Parathyroid adenoma (tissue), 2 donors: ENCODE measurements at regions not wholly inside any gene's neighbourhood (a gene's known extent, or its start where the extent isn't known, plus 50 kb on each side); places are given as distances from the start of the nearest gene placed in this dataset.

Source experiments
- H2AFZ ChIP-seq: fragments of 300-600 bp; sonication (generic); one replicate; pipeline ENCODE4 v1.7.0; 2017; ENCODE audit warnings: antibody characterized with exemption, mild to moderate bottlenecking
- H3K27ac ChIP-seq: fragments of 300-600 bp; sonication (generic); one replicate; pipeline ENCODE4 v1.7.0; 2017
- H3K27me3 ChIP-seq: fragments of 300-600 bp; sonication (generic); one replicate; pipeline ENCODE4 v1.7.0; 2017; ENCODE audit warnings: low read length; ENCODE audit not compliant: control insufficient read depth, insufficient read depth
- H3K36me3 ChIP-seq: fragments of 300-600 bp; sonication (generic); one replicate; pipeline ENCODE4 v1.7.0; 2017; ENCODE audit warnings: low read length; ENCODE audit not compliant: control insufficient read depth, insufficient read depth
- H3K4me1 ChIP-seq: fragments of 300-600 bp; sonication (generic); one replicate; pipeline ENCODE4 v1.7.0; 2017; ENCODE audit warnings: control low read depth
- H3K4me2 ChIP-seq: fragments of 300-600 bp; sonication (generic); one replicate; pipeline ENCODE4 v1.7.0; 2017; ENCODE audit warnings: low read length
- H3K4me3 ChIP-seq: fragments of 300-600 bp; sonication (generic); one replicate; pipeline ENCODE4 v1.7.0; 2017; ENCODE audit warnings: low read depth, low read length
- H3K79me2 ChIP-seq: fragments of 300-600 bp; sonication (generic); one replicate; pipeline ENCODE4 v1.7.0; 2017; ENCODE audit warnings: control low read depth
- H3K9ac ChIP-seq: fragments of 300-600 bp; sonication (generic); one replicate; pipeline ENCODE4 v1.7.0; 2017; ENCODE audit warnings: mild to moderate bottlenecking
- H3K9me3 ChIP-seq: fragments of 300-600 bp; sonication (generic); one replicate; pipeline ENCODE4 v1.7.0; 2017; ENCODE audit warnings: low read length; ENCODE audit not compliant: control insufficient read depth
- CTCF ChIP-seq: fragments of 300-600 bp; sonication (generic); IDR thresholded peaks from one replicate; pipeline ENCODE4 v1.7.0; 2017; ENCODE audit warnings: antibody characterized with exemption, mild to moderate bottlenecking
- donor health status: primary hyperparathyroidism.

GRCh38 chr21:24175106-24175505 is 1432.2 kb downstream of the MRPL39 start:
- Histone ChIP-seq H3K4me1 (no peaks in the 10 kb centered on the region), H3K36me3 (no peaks in the 10 kb centered on the region), H3K4me2 (no peak overlapping the region), H3K4me3 (no peak overlapping the region), H3K9me3 (no peaks in the 10 kb centered on the region), H3K79me2 (no peaks in the 10 kb centered on the region), H3K9ac (no peak overlapping the region), H3K27me3 (no peaks in the 10 kb centered on the region), H3K27ac (no peak overlapping the region), H2AFZ (no peak overlapping the region)
- TF ChIP-seq CTCF, result no peak

- no peak overlapping the region for H2AFZ ChIP-seq
- H3K36me3 ChIP-seq, result no peaks in the 10 kb centered on the region
- TF ChIP-seq CTCF, result no peak
- H3K79me2 ChIP-seq, result no peaks in the 10 kb centered on the region
- no peak overlapping the region for H3K27ac ChIP-seq
- H3K9ac ChIP-seq, result no peak overlapping the region
- no peaks in the 10 kb centered on the region for H3K4me1 ChIP-seq
- H3K4me3 ChIP-seq, result no peak overlapping the region
- no peak overlapping the region for H3K4me2 ChIP-seq
- H3K27me3 ChIP-seq, result no peaks in the 10 kb centered on the region
- no peaks in the 10 kb centered on the region for H3K9me3 ChIP-seq
Measured at GRCh38 chr21:24171736-24172135, 1435.5 kb downstream of the MRPL39 start.

GRCh38 chr21:24163539-24163938 is 1443.7 kb downstream of the MRPL39 start:
- Histone ChIP-seq H3K27ac (no peak overlapping the region), H3K36me3 (no peaks in the 10 kb centered on the region), H3K4me3 (no peak overlapping the region), H3K4me1 (no peaks in the 10 kb centered on the region), H3K4me2 (no peak overlapping the region), H2AFZ (no peak overlapping the region), H3K27me3 (no peaks in the 10 kb centered on the region), H3K9ac (no peak overlapping the region), H3K79me2 (no peaks in the 10 kb centered on the region), H3K9me3 (no peaks in the 10 kb centered on the region)
- no peak for TF ChIP-seq CTCF

- Histone ChIP-seq H3K4me2 (no peak overlapping the region), H3K27me3 (no peaks in the 10 kb centered on the region), H3K9ac (no peak overlapping the region), H3K36me3 (no peaks in the 10 kb centered on the region), H3K79me2 (no peaks in the 10 kb centered on the region), H3K9me3 (no peaks in the 10 kb centered on the region), H3K4me1 (no peaks in the 10 kb centered on the region), H2AFZ (no peak overlapping the region), H3K4me3 (no peak overlapping the region), H3K27ac (no peak overlapping the region)
- no peak for TF ChIP-seq CTCF
Measured at GRCh38 chr21:24160528-24160927, 1446.8 kb downstream of the MRPL39 start.

GRCh38 chr21:24153137-24153536 is 1454.1 kb downstream of the MRPL39 start:
- Histone ChIP-seq H2AFZ (no peak overlapping the region), H3K9me3 (no peaks in the 10 kb centered on the region), H3K4me1 (no peaks in the 10 kb centered on the region), H3K27me3 (no peaks in the 10 kb centered on the region), H3K4me2 (no peak overlapping the region), H3K27ac (no peak overlapping the region), H3K9ac (no peak overlapping the region), H3K4me3 (no peak overlapping the region), H3K36me3 (no peaks in the 10 kb centered on the region), H3K79me2 (no peaks in the 10 kb centered on the region)
- TF ChIP-seq CTCF, result no peak
